Uterus (tissue), 3 donors: ENCODE measurements at regions not wholly inside any gene's neighbourhood (a gene's known extent, or its start where the extent isn't known, plus 50 kb on each side); places are given as distances from the start of the nearest gene placed in this dataset.

Source experiments
- DNase-seq, 2 donors: peaks; one replicate each; pipeline ENCODE4 v3.0.0-alpha.2; 2019 to 2020
- H3K27ac ChIP-seq, 2 donors: fragments of 200-600 bp; sonication (generic); 1 replicate in 1 of 2; 2 replicates in 1 of 2; pipeline ENCODE4 v1.5.1; 2016 to 2018
- H3K27me3 ChIP-seq, 2 donors: fragments of 200-600 bp; sonication (generic); one replicate each; pipeline ENCODE4 v1.5.1; 2018 to 2019; ENCODE audit warnings: control low read depth in 1 of 2
- H3K36me3 ChIP-seq, 2 donors: fragments of 200-600 bp; sonication (generic); one replicate each; pipeline ENCODE4 v1.5.1; 2019; ENCODE audit warnings: control low read depth in 1 of 2
- H3K4me1 ChIP-seq, 2 donors: fragments of 200-600 bp; sonication (generic); one replicate each; pipeline ENCODE4 v1.5.1; 2018 to 2019; ENCODE audit warnings: control low read depth in 1 of 2
- H3K4me3 ChIP-seq, 2 donors: fragments of 200-600 bp; sonication (generic); 1 replicate in 1 of 2; 2 replicates in 1 of 2; pipeline ENCODE4 v1.5.1; 2018 to 2019; ENCODE audit warnings: mild to moderate bottlenecking in 1 of 2
- H3K9me3 ChIP-seq, 2 donors: fragments of 200-600 bp; sonication (generic); one replicate each; pipeline ENCODE4 v1.5.1; 2019; ENCODE audit warnings: control low read depth in 1 of 2
- CTCF ChIP-seq, 4 experiments: fragments of 200-600 bp in 2 of 4; fragments of 450-650 bp in 2 of 4; sonication (generic) in 2 of 4; IDR thresholded peaks; one replicate each; pipeline ENCODE4 v1.5.1; 2016 to 2019; ENCODE audit warnings: antibody characterized with exemption in 4 of 4, mild to moderate bottlenecking in 2 of 4, moderate library complexity in 1 of 4
- POLR2A ChIP-seq, 2 donors: fragments of 450-650 bp; IDR thresholded peaks; one replicate each; pipeline ENCODE4 v1.6.1; 2016; ENCODE audit warnings: antibody characterized with exemption in 2 of 2, mild to moderate bottlenecking in 1 of 2, moderate library complexity in 1 of 2
- intact Hi-C: fragments of 100-400 bp; cut with DNase I; formaldehyde crosslinking; loops from one replicate; pipeline ENCODE4 v1.15.1; 2023; ENCODE audit warnings: low total_unique reads
- donor health status: DM: yes; HTN: yes; CAD: no.

GRCh38 chr12:42933461-42934081 lies 344.0 kb upstream of the PRICKLE1 start:
- intact Hi-C loops, result no loop called here
- peak overlapping the region; percentile 39 to 51 for H3K27ac ChIP-seq
- H3K27me3 ChIP-seq, result no peaks in the 10 kb centered on the region
- peak in 1 of 2 donors; percentile 23 for DNase-seq
- H3K36me3 ChIP-seq, result no peaks in the 10 kb centered on the region
- H3K4me1 ChIP-seq, result no peaks in the 10 kb centered on the region
- H3K4me3 ChIP-seq, result no peak overlapping the region
- TF ChIP-seq CTCF (IDR thresholded peaks at IDR 0.05) (no peak), POLR2A (IDR thresholded peaks at IDR 0.05) (no peak)
- no peaks in the 10 kb centered on the region for H3K9me3 ChIP-seq

GRCh38 chr12:42932936-42933335 lies 343.4 kb upstream of the PRICKLE1 start:
- DNase-seq, result no peak
- TF ChIP-seq POLR2A (IDR thresholded peaks at IDR 0.05) (no peak), CTCF (IDR thresholded peaks at IDR 0.05) (no peak)
- H3K36me3 ChIP-seq, result no peaks in the 10 kb centered on the region
- no peaks in the 10 kb centered on the region for H3K9me3 ChIP-seq
- intact Hi-C loops, result no loop called here
- H3K4me3 ChIP-seq, result no peak overlapping the region
- H3K27ac ChIP-seq, result peak overlapping the region; percentile 39 to 51
- H3K4me1 ChIP-seq, result no peaks in the 10 kb centered on the region
- H3K27me3 ChIP-seq, result no peaks in the 10 kb centered on the region

GRCh38 chr12:42926232-42926631 lies 336.7 kb upstream of the PRICKLE1 start:
- Histone ChIP-seq H3K27me3 (no peaks in the 10 kb centered on the region), H3K36me3 (no peaks in the 10 kb centered on the region), H3K27ac (no peak overlapping the region), H3K9me3 (no peaks in the 10 kb centered on the region), H3K4me3 (no peak overlapping the region), H3K4me1 (peaks cover 0 to 4% of the 10 kb centered on the region in 2 donors)
- TF ChIP-seq CTCF (IDR thresholded peaks at IDR 0.05) (no peak), POLR2A (IDR thresholded peaks at IDR 0.05) (no peak)
- intact Hi-C loops, result no loop called here
- DNase-seq, result no peak

- Histone ChIP-seq H3K4me1 (peaks cover 0 to 4% of the 10 kb centered on the region in 2 donors), H3K27me3 (no peaks in the 10 kb centered on the region), H3K36me3 (no peaks in the 10 kb centered on the region), H3K4me3 (no peak overlapping the region), H3K9me3 (no peaks in the 10 kb centered on the region), H3K27ac (no peak overlapping the region)
- intact Hi-C loops, result no loop called here
- TF ChIP-seq POLR2A (IDR thresholded peaks at IDR 0.05), result no peak
- no peak for DNase-seq
Observed at GRCh38 chr12:42924482-42924881, 334.9 kb upstream of the PRICKLE1 start.

- TF ChIP-seq CTCF (IDR thresholded peaks at IDR 0.05) (no peak), POLR2A (IDR thresholded peaks at IDR 0.05) (no peak)
Observed at GRCh38 chr12:42923583-42923982, 334.0 kb upstream of the PRICKLE1 start.

More at GRCh38 chr12:42923583-42923982, 334.0 kb upstream of the PRICKLE1 start:
- DNase-seq, result no peak
- Histone ChIP-seq H3K27me3 (no peaks in the 10 kb centered on the region), H3K9me3 (no peaks in the 10 kb centered on the region), H3K4me3 (no peak overlapping the region), H3K4me1 (peaks cover 0 to 4% of the 10 kb centered on the region in 2 donors), H3K27ac (peak overlapping the region in 1 of 2 donors; percentile 34), H3K36me3 (no peaks in the 10 kb centered on the region)
- intact Hi-C loops, result no loop called here
